Naive thymus-derived CD4-positive, alpha-beta T cell (primary cell): ENCODE measurements at regions not wholly inside any gene's neighbourhood (a gene's known extent, or its start where the extent isn't known, plus 50 kb on each side); places are given as distances from the start of the nearest gene placed in this dataset.

Experiments used
- ATAC-seq: fragments of 150-1000 bp; cut with Tn5 transposase; 2 replicates; pipeline ENCODE4 v1.10.0; 2021; ENCODE audit warnings: mild to moderate bottlenecking, moderate library complexity
- CTCF ChIA-PET: fragments of 350-600 bp; sonication (Branson Sonifier 250); formaldehyde crosslinking; loops from one replicate; lab custom pipeline; 2021; ENCODE audit warnings: antibody characterized with exemption; lab: Charles Lee
- POLR2A ChIA-PET: fragments of 350-600 bp; sonication (Branson Sonifier 250); formaldehyde crosslinking; loops from one replicate; lab custom pipeline; 2021; ENCODE audit warnings: antibody characterized with exemption, inconsistent platforms; lab: Charles Lee
- DNase-seq, 9 donors: peaks; one replicate each; pipeline versions ENCODE4 v3.0.0 to v3.0.0-alpha.2; 2020 to 2022; ENCODE audit warnings: mixed read lengths in 1 of 9
- H3K27ac ChIP-seq: one replicate; pipeline ENCODE4 v1.7.0; 2013; ENCODE audit warnings: mild to moderate bottlenecking, low read depth, low read length, moderate library complexity
- H3K27me3 ChIP-seq, 2 donors: one replicate each; pipeline ENCODE4 v1.7.0; 2013; ENCODE audit warnings: low read length in 2 of 2, mild to moderate bottlenecking in 2 of 2, moderate library complexity in 2 of 2; ENCODE audit not compliant: control insufficient read depth in 2 of 2, insufficient read depth in 2 of 2
- H3K36me3 ChIP-seq, 3 experiments: 1 replicate in 2 of 3; 2 replicates in 1 of 3; pipeline ENCODE4 v1.7.0; 2013; ENCODE audit warnings: low read length in 3 of 3, mild to moderate bottlenecking in 3 of 3, moderate library complexity in 1 of 3; ENCODE audit not compliant: insufficient read depth in 3 of 3, control insufficient read depth in 2 of 3
- H3K4me1 ChIP-seq, 2 donors: one replicate each; pipeline ENCODE4 v1.7.0; 2013; ENCODE audit warnings: low read length in 2 of 2, mild to moderate bottlenecking in 2 of 2, moderate library complexity in 1 of 2; ENCODE audit not compliant: control insufficient read depth in 2 of 2, insufficient read depth in 2 of 2
- H3K4me3 ChIP-seq: 2 replicates; pipeline ENCODE4 v1.7.0; 2013; ENCODE audit warnings: mild to moderate bottlenecking, low read length
- H3K9me3 ChIP-seq, 3 experiments: 1 replicate in 2 of 3; 2 replicates in 1 of 3; pipeline ENCODE4 v1.7.0; 2013; ENCODE audit warnings: low read length in 3 of 3; ENCODE audit not compliant: control insufficient read depth in 2 of 3
- H3K27ac Mint-ChIP-seq, 9 donors: one replicate each; pipeline ENCODE4 v1.8.0; 2020 to 2022; ENCODE audit warnings: mixed read lengths in 9 of 9, mild to moderate bottlenecking in 8 of 9, moderate library complexity in 5 of 9, inconsistent platforms in 2 of 9
- H3K27me3 Mint-ChIP-seq, 5 donors: one replicate each; pipeline ENCODE4 v1.8.0; 2021 to 2022; ENCODE audit warnings: mixed read lengths in 5 of 5, mild to moderate bottlenecking in 1 of 5
- H3K36me3 Mint-ChIP-seq, 5 donors: one replicate each; pipeline ENCODE4 v1.8.0; 2020 to 2022; ENCODE audit warnings: mixed read lengths in 5 of 5, mild to moderate bottlenecking in 3 of 5, inconsistent platforms in 1 of 5
- H3K4me1 Mint-ChIP-seq, 7 donors: one replicate each; pipeline ENCODE4 v1.8.0; 2020 to 2022; ENCODE audit warnings: mixed read lengths in 7 of 7, mild to moderate bottlenecking in 3 of 7, inconsistent platforms in 1 of 7
- H3K4me3 Mint-ChIP-seq, 10 donors: one replicate each; pipeline ENCODE4 v1.8.0; 2020 to 2022; ENCODE audit warnings: mild to moderate bottlenecking in 10 of 10, mixed read lengths in 10 of 10, moderate library complexity in 6 of 10, inconsistent platforms in 2 of 10
- H3K9me3 Mint-ChIP-seq, 11 donors: one replicate each; pipeline ENCODE4 v1.8.0; 2020 to 2022; ENCODE audit warnings: mixed read lengths in 11 of 11, mild to moderate bottlenecking in 4 of 11, inconsistent platforms in 1 of 11, moderate library complexity in 1 of 11
- intact Hi-C, 2 donors: fragments of 100-400 bp; cut with micrococcal nuclease; formaldehyde crosslinking; loops; one replicate each; pipeline ENCODE4 v1.15.1; 2023

GRCh38 chr13:87131611-87132010 lies 539.6 kb upstream of the SLITRK5 start:
- ATAC-seq, result no peak
- Histone ChIP-seq H3K4me3 (no peak overlapping the region), H3K36me3 (no peaks in the 10 kb centered on the region), H3K27ac (no peak overlapping the region), H3K9me3 (no peaks in the 10 kb centered on the region), H3K4me1 (no peaks in the 10 kb centered on the region), H3K27me3 (no peaks in the 10 kb centered on the region)
- no peaks in the 10 kb centered on the region for H3K4me1 Mint-ChIP-seq
- H3K27me3 Mint-ChIP-seq, result no peaks in the 10 kb centered on the region
- no peak overlapping the region for H3K4me3 Mint-ChIP-seq
- ChIA-PET CTCF (no interaction called here), POLR2A (no interaction called here)
- H3K36me3 Mint-ChIP-seq, result no peaks in the 10 kb centered on the region
- H3K27ac Mint-ChIP-seq, result no peak overlapping the region
- intact Hi-C loops, result no loop called here
- DNase-seq, result no peak
- H3K9me3 Mint-ChIP-seq, result peaks cover 0 to 5% (median 2%) of the 10 kb centered on the region in 11 donors

DNA sequence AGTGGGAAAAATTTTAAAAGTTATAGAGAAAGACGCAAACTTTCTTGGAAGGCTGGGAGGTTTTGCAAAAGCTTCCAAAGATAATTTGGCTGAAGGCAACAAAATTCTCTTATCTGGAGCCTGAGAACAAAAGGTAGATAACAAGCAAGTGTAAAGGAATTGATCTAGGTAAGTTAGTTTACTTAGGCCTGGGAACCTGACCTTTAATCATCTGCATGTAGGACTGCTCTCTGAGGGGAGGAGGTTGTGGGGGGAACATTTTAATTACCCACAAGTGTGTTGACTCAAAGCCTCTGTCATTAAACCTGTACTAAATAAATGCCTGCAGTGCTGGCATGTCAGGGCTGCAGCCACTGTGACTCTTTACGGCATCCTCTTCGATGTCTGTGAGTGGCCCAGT lies 532.3 kb upstream of the SLITRK5 start:
- Mint-ChIP-seq H3K4me1 (no peaks in the 10 kb centered on the region), H3K27ac (no peak overlapping the region), H3K9me3 (peaks cover 0 to 9% (median 2%) of the 10 kb centered on the region in 11 donors), H3K27me3 (no peaks in the 10 kb centered on the region), H3K4me3 (no peak overlapping the region), H3K36me3 (no peaks in the 10 kb centered on the region)
- no peaks in the 10 kb centered on the region for H3K4me1 ChIP-seq
- no peaks in the 10 kb centered on the region for H3K9me3 ChIP-seq
- no peaks in the 10 kb centered on the region for H3K27me3 ChIP-seq
- no peaks in the 10 kb centered on the region for H3K36me3 ChIP-seq
- no peak overlapping the region for H3K4me3 ChIP-seq
- H3K27ac ChIP-seq, result no peak overlapping the region
- POLR2A ChIA-PET, result no interaction called here
- intact Hi-C loops, result no loop called here
- CTCF ChIA-PET, result no interaction called here
- ATAC-seq (no peak), DNase-seq (no peak)

GRCh38 chr13:87147076-87147475 lies 524.1 kb upstream of the SLITRK5 start:
- intact Hi-C loops, result no loop called here
- Histone ChIP-seq H3K4me1 (no peaks in the 10 kb centered on the region), H3K9me3 (no peaks in the 10 kb centered on the region), H3K4me3 (no peak overlapping the region), H3K36me3 (no peaks in the 10 kb centered on the region), H3K27me3 (no peaks in the 10 kb centered on the region), H3K27ac (no peak overlapping the region)
- H3K27me3 Mint-ChIP-seq, result no peaks in the 10 kb centered on the region
- ATAC-seq, result no peak
- H3K36me3 Mint-ChIP-seq, result no peaks in the 10 kb centered on the region
- DNase-seq, result no peak
- peaks cover 0 to 8% (median 0%) of the 10 kb centered on the region in 11 donors for H3K9me3 Mint-ChIP-seq
- no peak overlapping the region for H3K27ac Mint-ChIP-seq
- no peaks in the 10 kb centered on the region for H3K4me1 Mint-ChIP-seq
- H3K4me3 Mint-ChIP-seq, result no peak overlapping the region
- ChIA-PET CTCF (no interaction called here), POLR2A (interaction anchor here (0.8 kb wide), 1 partner anchor 112 kb away, joined by 3 read pairs; no protein-coding TSS in a partner anchor)

DNA sequence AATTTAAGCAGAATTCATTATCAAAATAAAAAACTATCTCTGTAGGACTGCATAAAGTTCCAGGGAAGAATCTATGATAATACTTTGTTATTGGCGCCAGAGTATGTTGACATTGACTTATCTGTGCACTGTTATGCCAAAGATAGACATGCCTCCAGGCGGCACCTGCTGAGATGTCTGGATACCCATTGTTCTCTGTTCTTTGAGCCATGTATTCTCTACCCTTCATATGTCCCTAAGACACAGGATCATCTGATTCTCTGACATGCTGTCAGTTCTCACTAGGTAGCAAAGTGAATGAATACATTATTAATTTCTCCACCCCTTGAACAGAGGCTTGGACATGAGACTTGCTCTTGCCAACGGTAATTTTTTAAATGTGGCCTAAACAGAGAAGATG lies 517.8 kb upstream of the SLITRK5 start:
- Histone ChIP-seq H3K4me1 (no peaks in the 10 kb centered on the region), H3K4me3 (no peak overlapping the region), H3K36me3 (no peaks in the 10 kb centered on the region), H3K9me3 (no peaks in the 10 kb centered on the region), H3K27me3 (no peaks in the 10 kb centered on the region), H3K27ac (no peak overlapping the region)
- CTCF ChIA-PET, result no interaction called here
- Mint-ChIP-seq H3K36me3 (no peaks in the 10 kb centered on the region), H3K9me3 (peaks cover 0 to 7% (median 0%) of the 10 kb centered on the region in 11 donors), H3K27me3 (no peaks in the 10 kb centered on the region), H3K4me3 (no peak overlapping the region), H3K27ac (no peak overlapping the region), H3K4me1 (no peaks in the 10 kb centered on the region)
- no peak for DNase-seq
- POLR2A ChIA-PET, result no interaction called here
- intact Hi-C loops, result no loop called here
- ATAC-seq, result no peak

DNA sequence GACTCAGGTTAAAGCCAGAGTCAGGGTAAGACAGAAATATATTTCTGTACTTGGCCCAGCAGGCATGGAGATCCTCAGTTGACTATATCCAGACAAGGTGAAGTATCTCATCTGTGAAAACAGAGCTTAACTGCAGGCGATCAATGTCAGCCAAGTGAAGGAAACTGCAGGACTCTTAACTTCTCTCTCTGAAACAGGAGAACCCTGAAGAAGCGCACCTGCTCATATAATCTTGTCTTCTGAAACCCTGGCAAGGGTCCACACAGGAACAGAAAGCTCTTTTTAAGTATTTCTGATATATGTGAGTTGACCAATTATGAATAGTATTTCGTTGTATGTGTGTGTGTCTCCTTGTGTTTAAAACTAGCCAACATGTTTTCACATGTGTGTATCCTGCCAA lies 504.8 kb upstream of the SLITRK5 start:
- Mint-ChIP-seq H3K27ac (no peak overlapping the region), H3K4me3 (no peak overlapping the region), H3K4me1 (no peaks in the 10 kb centered on the region), H3K9me3 (peaks cover 0 to 19% (median 8%) of the 10 kb centered on the region in 11 donors), H3K36me3 (no peaks in the 10 kb centered on the region), H3K27me3 (no peaks in the 10 kb centered on the region)
- Histone ChIP-seq H3K4me3 (no peak overlapping the region), H3K27ac (no peak overlapping the region), H3K9me3 (no peaks in the 10 kb centered on the region), H3K27me3 (no peaks in the 10 kb centered on the region), H3K36me3 (no peaks in the 10 kb centered on the region), H3K4me1 (no peaks in the 10 kb centered on the region)
- DNase-seq (no peak), ATAC-seq (no peak)
- CTCF ChIA-PET, result no interaction called here
- POLR2A ChIA-PET, result no interaction called here
- intact Hi-C loops, result no loop called here

GRCh38 chr13:87168390-87168789 lies 502.8 kb upstream of the SLITRK5 start:
- Histone ChIP-seq H3K27me3 (no peaks in the 10 kb centered on the region), H3K36me3 (no peaks in the 10 kb centered on the region), H3K4me3 (no peak overlapping the region), H3K27ac (no peak overlapping the region), H3K4me1 (no peaks in the 10 kb centered on the region), H3K9me3 (no peaks in the 10 kb centered on the region)
- no peak overlapping the region for H3K4me3 Mint-ChIP-seq
- no peaks in the 10 kb centered on the region for H3K36me3 Mint-ChIP-seq
- no peaks in the 10 kb centered on the region for H3K4me1 Mint-ChIP-seq
- no peaks in the 10 kb centered on the region for H3K27me3 Mint-ChIP-seq
- intact Hi-C loops, result no loop called here
- ATAC-seq, result no peak
- H3K27ac Mint-ChIP-seq, result no peak overlapping the region
- peaks cover 0 to 13% (median 6%) of the 10 kb centered on the region in 11 donors for H3K9me3 Mint-ChIP-seq
- POLR2A ChIA-PET, result no interaction called here
- CTCF ChIA-PET, result no interaction called here
- DNase-seq, result no peak

- H3K27ac ChIP-seq, result no peak overlapping the region
- H3K36me3 Mint-ChIP-seq, result no peaks in the 10 kb centered on the region
- ATAC-seq (no peak), DNase-seq (no peak)
- no peak overlapping the region for H3K27ac Mint-ChIP-seq
- POLR2A ChIA-PET, result no interaction called here
- no peaks in the 10 kb centered on the region for H3K27me3 Mint-ChIP-seq
- H3K4me1 Mint-ChIP-seq, result no peaks in the 10 kb centered on the region
- H3K9me3 ChIP-seq, result no peaks in the 10 kb centered on the region
- no peaks in the 10 kb centered on the region for H3K27me3 ChIP-seq
- H3K4me3 Mint-ChIP-seq, result no peak overlapping the region
- intact Hi-C loops, result no loop called here
- H3K9me3 Mint-ChIP-seq, result peaks cover 0 to 12% (median 6%) of the 10 kb centered on the region in 11 donors
- H3K4me1 ChIP-seq, result no peaks in the 10 kb centered on the region
- no peaks in the 10 kb centered on the region for H3K36me3 ChIP-seq
- H3K4me3 ChIP-seq, result no peak overlapping the region
- CTCF ChIA-PET, result no interaction called here
These were observed 501.8 kb upstream of the SLITRK5 start for GRCh38 chr13:87169337-87169736.
